ENCODE measurements at regions not wholly inside any gene's neighbourhood (a gene's known extent, or its start where the extent isn't known, plus 50 kb on each side); places are given as distances from the start of the nearest gene placed in this dataset.

DNA sequence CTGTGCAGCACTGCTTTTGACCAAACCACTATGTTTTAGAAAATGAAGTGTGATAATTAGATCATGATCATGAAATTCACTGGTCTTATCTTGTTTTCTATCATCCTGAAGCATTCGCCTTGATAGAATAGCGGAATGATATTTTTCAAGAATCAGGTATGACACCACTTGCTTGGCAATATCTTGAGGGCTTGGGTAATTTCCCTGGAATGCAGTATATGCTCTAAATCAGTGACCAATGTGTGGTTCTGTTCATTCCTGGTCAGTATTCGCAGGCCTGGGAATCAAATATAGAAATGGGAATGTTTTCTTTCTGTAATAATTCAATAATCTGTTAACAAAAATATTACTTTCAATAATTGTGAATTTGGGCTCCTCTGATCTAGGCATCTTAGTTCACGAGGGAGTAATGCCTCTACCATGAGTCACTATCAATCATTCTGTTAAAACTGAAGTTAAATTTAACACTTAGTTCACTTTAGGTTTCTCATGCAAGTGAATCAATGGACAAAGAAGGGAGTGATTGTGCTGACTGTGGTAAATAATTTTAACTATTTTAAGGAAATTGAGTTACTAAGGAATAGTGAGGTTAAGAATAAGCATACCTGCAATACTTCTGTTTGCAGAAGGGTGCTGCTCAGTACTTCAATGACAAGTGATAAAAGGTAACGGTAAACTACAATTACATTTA is 137.9 kb downstream of the PCDH20 start:
- H3K4me1 ChIP-seq (replicated peaks in 1 of 4; ENCODE audit: control insufficient read depth in 3 of 4, insufficient read depth in 4 of 4, low read length in 3 of 4): no peaks in the 10 kb centered on the region
- no peaks in the 10 kb centered on the region for H3K23me2 ChIP-seq (ENCODE audit: low read depth, low read length)
- H3K27me3 ChIP-seq (replicated peaks in 1 of 4; ENCODE audit: control insufficient read depth in 3 of 4, extremely low read depth in 1 of 4, insufficient read depth in 3 of 4, low read length in 3 of 4): no peaks in the 10 kb centered on the region
- no peak overlapping the region for H3K4me3 ChIP-seq (ENCODE audit: extremely low read depth in 1 of 4, insufficient read depth in 2 of 4, low read depth in 3 of 4, low read length in 4 of 4)
- H3K4me2 ChIP-seq (ENCODE audit: insufficient read depth in 1 of 2, low read depth in 2 of 2, low read length in 2 of 2): no peak overlapping the region
- H2BK15ac ChIP-seq (ENCODE audit: low read length): no peak overlapping the region
- H4K5ac ChIP-seq (ENCODE audit: insufficient read length, low read depth, low read length): no peak overlapping the region
- no peak overlapping the region for H2BK5ac ChIP-seq (ENCODE audit: low read depth, low read length)
- no peaks in the 10 kb centered on the region for H4K20me1 ChIP-seq (replicated peaks in 1 of 2; ENCODE audit: control insufficient read depth in 1 of 2, insufficient read depth in 2 of 2, low read length in 2 of 2)
- H2AFZ ChIP-seq (ENCODE audit: low read length): no peak overlapping the region
- 93% methylated on average over 5 of the region's 5 CpGs; no CpG with 5 or more reads in 1 of the 2 experiments for WGBS, 2 experiments (ENCODE audit: extremely low coverage in 1 of 2, insufficient coverage in 1 of 2, insufficient read length in 1 of 2, insufficient replicate concordance in 2 of 2, low coverage in 1 of 2, low lambda C conversion rate in 2 of 2, missing lambda C conversion rate in 1 of 2)
- no peak overlapping the region for H4K8ac ChIP-seq (ENCODE audit: extremely low read depth, insufficient read depth, low read length)
- H2BK120ac ChIP-seq (replicated peaks; ENCODE audit: low read depth, low read length): no peak overlapping the region
- H3K9ac ChIP-seq (replicated peaks in 1 of 4; ENCODE audit: extremely low read depth in 1 of 4, low read depth in 3 of 4, low read length in 3 of 4): no peak overlapping the region
- no peak overlapping the region for H4K91ac ChIP-seq (replicated peaks; ENCODE audit: insufficient read length, low read length)
- H3K14ac ChIP-seq (ENCODE audit: insufficient read length): no peak overlapping the region
- ChIA-PET POLR2A (ENCODE audit: partially characterized antibody) (no interaction called here), CTCF (ENCODE audit: partially characterized antibody) (no interaction called here)
- no peak for DNase-seq (ENCODE audit: low read depth in 1 of 2, low spot score in 2 of 2)
- no peak overlapping the region for H2BK12ac ChIP-seq (ENCODE audit: low read depth, low read length)
- no peaks in the 10 kb centered on the region; a peak in 1 of 8 replicates for H3K36me3 ChIP-seq (ENCODE audit: control insufficient read depth in 2 of 4, insufficient read depth in 4 of 4, low read length in 3 of 4)
- FAIRE-seq: no peak
- no peak overlapping the region for H2BK20ac ChIP-seq (ENCODE audit: low read length)
- H3K79me1 ChIP-seq (ENCODE audit: low read depth, low read length): no peaks in the 10 kb centered on the region
- H3K9me3 ChIP-seq (ENCODE audit: insufficient read depth in 2 of 2, low read depth in 1 of 2, low read length in 1 of 2): peaks cover 0 to 7% of the 10 kb centered on the region in 2 experiments; a peak in 1 of 4 replicates
- H3K27ac ChIP-seq (ENCODE audit: low read depth, low read length): no peak overlapping the region
- no peak overlapping the region for H3K23ac ChIP-seq (ENCODE audit: insufficient read length)
- H2AK5ac ChIP-seq (ENCODE audit: low read depth, low read length): no peak overlapping the region
- H3K56ac ChIP-seq (replicated peaks; ENCODE audit: insufficient read length, low read depth, low read length): no peak overlapping the region
- no peaks in the 10 kb centered on the region for H3K79me2 ChIP-seq (ENCODE audit: control insufficient read depth in 1 of 2, insufficient read depth in 2 of 2, low read length in 2 of 2)
- no peak overlapping the region for H3K4ac ChIP-seq (replicated peaks; ENCODE audit: insufficient read length, low read depth, low read length)
- H3K18ac ChIP-seq (ENCODE audit: extremely low read depth, low read length): no peak overlapping the region
- TF ChIP-seq TAF7 (optimal IDR thresholded peaks at IDR 0.05; ENCODE audit: borderline replicate concordance, low read depth, low read length) (no peak), TEAD4 (IDR thresholded peaks at IDR 0.05; ENCODE audit: low read depth, low read length) (no peak), SRF (IDR thresholded peaks at IDR 0.05; ENCODE audit: low read depth, low read length) (no peak), CBX5 (IDR thresholded peaks at IDR 0.05; ENCODE audit: low read depth, low read length) (no peak), ASH2L (IDR thresholded peaks at IDR 0.05; ENCODE audit: low read length) (no peak), RAD21 (IDR thresholded peaks at IDR 0.05 in 1 of 2, conservative IDR thresholded peaks at IDR 0.05 in 1 of 2; ENCODE audit: low read depth in 2 of 2, low read length in 2 of 2) (no peak), SP1 (IDR thresholded peaks at IDR 0.05; ENCODE audit: low read depth, low read length) (no peak), YY1 (IDR thresholded peaks at IDR 0.05; ENCODE audit: low read depth, low read length) (no peak), JUND (IDR thresholded peaks at IDR 0.05; ENCODE audit: low read length) (no peak), HDAC6 (IDR thresholded peaks at IDR 0.05; ENCODE audit: low read depth, low read length) (no peak), EGR1 (IDR thresholded peaks at IDR 0.05; ENCODE audit: borderline replicate concordance, low read depth, low read length) (no peak), SAP30 (IDR thresholded peaks at IDR 0.05; ENCODE audit: insufficient read depth, insufficient replicate concordance, low read length) (no peak), POLR2AphosphoS5 (IDR thresholded peaks at IDR 0.05; ENCODE audit: low read depth, low read length) (no peak), TBP (IDR thresholded peaks at IDR 0.05; ENCODE audit: low read depth, low read length) (no peak), KDM5A (IDR thresholded peaks at IDR 0.05; ENCODE audit: low read length) (no peak), SIRT6 (IDR thresholded peaks at IDR 0.05; ENCODE audit: low read length) (no peak)
